HCT116 (cell line): ENCODE measurements at regions not wholly inside any gene's neighbourhood (a gene's known extent, or its start where the extent isn't known, plus 50 kb on each side); places are given as distances from the start of the nearest gene placed in this dataset.

Source experiments
- ATAC-seq: fragments of 200-7000 bp; cut with Tn5 transposase; 2 replicates; pipeline ENCODE4 v1.9.1; 2020; ENCODE audit warnings: mild to moderate bottlenecking, moderate library complexity
- BruUV-seq: library from RNA; stranded (reverse); fragments of 400-500 nt; replicated peaks from 2 replicates; lab custom pipeline; 2021; lab: Mats Ljungman, UMichigan
- CTCF ChIA-PET: fragments of 300-600 bp; sonication (Branson Sonifier 250); formaldehyde crosslinking; loops from one replicate; lab custom pipeline; 2021; ENCODE audit warnings: antibody characterized with exemption; lab: Charles Lee
- POLR2A ChIA-PET: fragments of 300-600, 350-600 bp; sonication (Branson Sonifier 250); formaldehyde crosslinking; loops from one replicate; lab custom pipeline; 2021; ENCODE audit warnings: antibody characterized with exemption; lab: Charles Lee
- RAD21 ChIA-PET, 2 experiments: fragments of 300-600 bp; sonication (Branson Sonifier 250); formaldehyde crosslinking; loops; one replicate each; lab custom pipeline; 2023; ENCODE audit warnings: low total read pairs in 2 of 2; ENCODE audit not compliant: uncharacterized antibody in 2 of 2, unreplicated experiment in 2 of 2, low non-redundant PET in 1 of 2; lab: Charles Lee
- DNase-seq: peaks from one replicate; pipeline ENCODE4 v3.0.0-alpha.2; 2010; ENCODE audit warnings: low read depth, low spot score
- H2AFZ ChIP-seq: fragments of 200-600 bp; shearing (Covaris generic), sonication (generic); 2 replicates; pipeline ENCODE4 v1.6.1; 2017; ENCODE audit warnings: low read depth, mixed run types, mixed read lengths, antibody characterized with exemption, low read length; ENCODE audit not compliant: poor library complexity, severe bottlenecking
- H3K27ac ChIP-seq: 2 replicates; pipeline ENCODE4 v1.5.1; 2012; ENCODE audit warnings: low read depth, low read length
- H3K27me3 ChIP-seq: fragments of 200-600 bp; sonication (generic); 2 replicates; pipeline ENCODE4 v1.6.1; 2016; ENCODE audit warnings: mixed run types, low read length, mixed read lengths; ENCODE audit not compliant: insufficient read depth
- H3K36me3 ChIP-seq, 2 experiments: fragments of 200-500 bp in 1 of 2; fragments of 200-600 bp in 1 of 2; sonication (Bioruptor generic) in 1 of 2; sonication (generic) in 1 of 2; 2 replicates each; pipeline versions ENCODE4 v1.5.1 to v1.6.1; 2014 to 2016; ENCODE audit warnings: low read length in 2 of 2, inconsistent platforms in 1 of 2, mixed read lengths in 1 of 2, mixed run types in 1 of 2; ENCODE audit not compliant: insufficient read depth in 2 of 2, control insufficient read depth in 1 of 2
- H3K4me1 ChIP-seq, 2 experiments: fragments of 200-600 bp in 1 of 2; sonication (generic) in 1 of 2; 2 replicates each; pipeline versions ENCODE4 v1.5.1 to v1.6.1; 2012 to 2017; ENCODE audit warnings: low read length in 2 of 2, inconsistent platforms in 1 of 2, mild to moderate bottlenecking in 1 of 2, mixed read lengths in 1 of 2, mixed run types in 1 of 2, moderate library complexity in 1 of 2; ENCODE audit not compliant: insufficient read depth in 2 of 2, control insufficient read depth in 1 of 2
- H3K4me2 ChIP-seq: fragments of 200-600 bp; sonication (generic); 2 replicates; pipeline ENCODE4 v1.6.1; 2017; ENCODE audit warnings: mixed run types, low read length, mixed read lengths
- H3K4me3 ChIP-seq, 2 experiments: fragments of 200-600 bp in 1 of 2; sonication (generic) in 1 of 2; replicated peaks in 1 of 2; 2 replicates each; pipeline ENCODE4 v1.5.1; 2011 to 2016; ENCODE audit warnings: low read length in 2 of 2, control low read depth in 1 of 2, low read depth in 1 of 2, mild to moderate bottlenecking in 1 of 2, mixed read lengths in 1 of 2, mixed run types in 1 of 2
- H3K79me2 ChIP-seq: fragments of 200-600 bp; sonication (generic); 2 replicates; pipeline ENCODE4 v1.6.1; 2017; ENCODE audit warnings: mild to moderate bottlenecking, mixed run types, low read length, moderate library complexity, mixed read lengths; ENCODE audit not compliant: insufficient read depth
- H3K9ac ChIP-seq: fragments of 200-600 bp; sonication (generic); 2 replicates; pipeline ENCODE4 v1.6.1; 2016; ENCODE audit warnings: low read length, mixed read lengths
- H3K9me2 ChIP-seq: fragments of 200-600 bp; sonication (generic), shearing (Covaris generic); 2 replicates; pipeline ENCODE4 v1.6.1; 2017; ENCODE audit warnings: mixed run types, mild to moderate bottlenecking, moderate library complexity; ENCODE audit not compliant: insufficient read depth
- H3K9me3 ChIP-seq, 2 experiments: fragments of 200-500 bp in 1 of 2; fragments of 200-600 bp in 1 of 2; sonication (Bioruptor generic) in 1 of 2; sonication (generic) in 1 of 2; 2 replicates each; pipeline ENCODE4 v1.6.1; 2014 to 2017; ENCODE audit warnings: low read length in 2 of 2, mixed read lengths in 2 of 2, inconsistent platforms in 1 of 2, low read depth in 1 of 2, mild to moderate bottlenecking in 1 of 2, mixed run types in 1 of 2, moderate library complexity in 1 of 2; ENCODE audit not compliant: control insufficient read depth in 1 of 2, insufficient read depth in 1 of 2
- H4K20me1 ChIP-seq: fragments of 200-600 bp; sonication (generic), shearing (Covaris generic); 2 replicates; pipeline ENCODE4 v1.6.1; 2017; ENCODE audit warnings: mixed run types, mild to moderate bottlenecking, moderate library complexity; ENCODE audit not compliant: insufficient read depth
- CBX3 ChIP-seq: IDR thresholded peaks from 2 replicates; pipeline ENCODE4 v1.6.1; 2012; ENCODE audit warnings: low read depth
- CTCF ChIP-seq, 3 experiments: fragments of 200-600 bp in 1 of 3; sonication (generic) in 1 of 3; IDR thresholded peaks in 2 of 3; conservative IDR thresholded peaks in 1 of 3; 2 replicates each; pipeline ENCODE4 v1.5.1; 2012 to 2017; ENCODE audit warnings: low read depth in 2 of 3, low read length in 2 of 3, antibody characterized with exemption in 1 of 3, borderline replicate concordance in 1 of 3, control low read depth in 1 of 3, mild to moderate bottlenecking in 1 of 3, mixed read lengths in 1 of 3, mixed run types in 1 of 3, moderate library complexity in 1 of 3; ENCODE audit not compliant: insufficient read depth in 1 of 3
- EGR1 ChIP-seq: IDR thresholded peaks from 2 replicates; pipeline ENCODE4 v1.6.1; 2012; ENCODE audit warnings: low read depth
- ELF1 ChIP-seq: IDR thresholded peaks from 2 replicates; pipeline ENCODE4 v1.6.1; 2012; ENCODE audit warnings: low read depth, borderline replicate concordance
- EZH2 ChIP-seq: fragments of 200-600 bp; sonication (generic); IDR thresholded peaks from 2 replicates; pipeline ENCODE4 v1.6.1; 2017; ENCODE audit warnings: antibody characterized with exemption, mixed run types
- MAX ChIP-seq: IDR thresholded peaks from 2 replicates; pipeline ENCODE4 v1.6.1; 2012
- POLR2AphosphoS5 ChIP-seq: IDR thresholded peaks from 2 replicates; pipeline ENCODE4 v1.6.1; 2011; ENCODE audit warnings: mild to moderate bottlenecking, low read depth, low read length, moderate library complexity
- REST ChIP-seq: IDR thresholded peaks from 2 replicates; pipeline ENCODE4 v1.6.1; 2012; ENCODE audit warnings: low read depth
- SIN3A ChIP-seq: IDR thresholded peaks from 2 replicates; pipeline ENCODE4 v1.6.1; 2012; ENCODE audit warnings: low read depth
- SRF ChIP-seq: IDR thresholded peaks from 2 replicates; pipeline ENCODE4 v1.6.1; 2012; ENCODE audit warnings: low read depth
- TCF7L2 ChIP-seq: IDR thresholded peaks from 2 replicates; pipeline ENCODE4 v1.7.0; 2011; ENCODE audit warnings: borderline replicate concordance, inconsistent platforms; ENCODE audit not compliant: insufficient read depth, insufficient read length; ENCODE audit errors: extremely low read depth
- intact Hi-C: fragments of 100-400 bp; cut with micrococcal nuclease; formaldehyde crosslinking; loops from 2 replicates; pipeline ENCODE4 v1.10.0; 2022

- intact Hi-C loops, result no loop called here
- Histone ChIP-seq H4K20me1 (no peaks in the 10 kb centered on the region), H3K4me2 (no peak overlapping the region), H3K9ac (no peak overlapping the region), H3K79me2 (no peaks in the 10 kb centered on the region), H2AFZ (no peak overlapping the region), H3K27me3 (no peaks in the 10 kb centered on the region; the same call in 1 of the 2 replicates), H3K9me3 (no peaks in the 10 kb centered on the region), H3K4me3 (no peak overlapping the region), H3K4me1 (no peaks in the 10 kb centered on the region), H3K9me2 (no peaks in the 10 kb centered on the region)
- no peak for DNase-seq
- ChIA-PET POLR2A (no interaction called here), CTCF (no interaction called here), RAD21 (no interaction called here)
- no TSS peak for BruUV-seq
- no peak for ATAC-seq
- no peak for TF ChIP-seq SRF
- no peak for TF ChIP-seq CBX3
- TF ChIP-seq REST, result no peak
- no peak for TF ChIP-seq EGR1
- no peak for TF ChIP-seq POLR2AphosphoS5
- no peak for TF ChIP-seq ELF1
- TF ChIP-seq CTCF (IDR thresholded peaks at IDR 0.05 in 2 of 3, conservative IDR thresholded peaks at IDR 0.05 in 1 of 3; ENCODE audit: borderline replicate concordance in 1 of 3, insufficient read depth in 1 of 3, low read depth in 2 of 3, low read length in 2 of 3), result no peak
- no peak for TF ChIP-seq TCF7L2
- TF ChIP-seq MAX, result no peak
- no peak for TF ChIP-seq SIN3A
- no peak for TF ChIP-seq EZH2
- TF ChIP-seq, all 23 proteins: peak for 0
- H3K36me3 ChIP-seq, result no peaks in the 10 kb centered on the region
- no peak overlapping the region for H3K27ac ChIP-seq
Measured at GRCh38 chr4:27251771-27252170, 391.1 kb downstream of the STIM2 start.
